GM06990 (cell line): ENCODE measurements at regions not wholly inside any gene's neighbourhood (a gene's known extent, or its start where the extent isn't known, plus 50 kb on each side); places are given as distances from the start of the nearest gene placed in this dataset.

Source experiments
- DNase-seq: peaks from one replicate; pipeline ENCODE4 v3.0.0-alpha.2; 2011; ENCODE audit not compliant: insufficient read length; ENCODE audit errors: extremely low read depth
- H3K27me3 ChIP-seq: replicated peaks from 2 replicates; pipeline ENCODE4 v1.6.0; 2011; ENCODE audit warnings: low read length; ENCODE audit not compliant: control insufficient read depth, insufficient read depth
- H3K36me3 ChIP-seq: 2 replicates; pipeline ENCODE4 v1.5.1; 2011; ENCODE audit warnings: low read length; ENCODE audit not compliant: control insufficient read depth, insufficient read depth
- H3K4me3 ChIP-seq: replicated peaks from 2 replicates; pipeline ENCODE4 v1.5.1; 2011; ENCODE audit warnings: low read depth, mild to moderate bottlenecking, control low read depth, low read length
- CTCF ChIP-seq: IDR thresholded peaks from 2 replicates; pipeline ENCODE4 v1.5.1; 2011; ENCODE audit warnings: low read length, control low read depth, mild to moderate bottlenecking, inconsistent platforms; ENCODE audit not compliant: insufficient read depth, poor library complexity, severe bottlenecking

- H3K4me3 ChIP-seq: no peak overlapping the region
- no peak for DNase-seq
- no peak for TF ChIP-seq CTCF
- H3K27me3 ChIP-seq: no peaks in the 10 kb centered on the region
- no peaks in the 10 kb centered on the region for H3K36me3 ChIP-seq
These were observed 315.4 kb downstream of the CDH2 start for GRCh38 chr18:27861539-27861938.

- TF ChIP-seq CTCF: no peak
- H3K4me3 ChIP-seq: no peak overlapping the region
- DNase-seq: no peak
- no peaks in the 10 kb centered on the region for H3K36me3 ChIP-seq
- no peaks in the 10 kb centered on the region for H3K27me3 ChIP-seq
These were observed 316.2 kb downstream of the CDH2 start for GRCh38 chr18:27860701-27861107.

- Histone ChIP-seq H3K36me3 (no peaks in the 10 kb centered on the region), H3K4me3 (no peak overlapping the region), H3K27me3 (no peaks in the 10 kb centered on the region)
- no peak for TF ChIP-seq CTCF
- DNase-seq: no peak
These were observed 316.9 kb downstream of the CDH2 start for GRCh38 chr18:27860011-27860410.

GRCh38 chr18:27856820-27857219, 320.1 kb downstream of the CDH2 start:
- TF ChIP-seq CTCF: no peak
- H3K36me3 ChIP-seq: no peaks in the 10 kb centered on the region
- DNase-seq: no peak

GRCh38 chr18:27855486-27855885, 321.4 kb downstream of the CDH2 start:
- Histone ChIP-seq H3K36me3 (no peaks in the 10 kb centered on the region), H3K4me3 (no peak overlapping the region), H3K27me3 (no peaks in the 10 kb centered on the region)
- TF ChIP-seq CTCF: no peak
- DNase-seq: no peak

More at GRCh38 chr18:27856820-27857219, 320.1 kb downstream of the CDH2 start:
- Histone ChIP-seq H3K27me3 (no peaks in the 10 kb centered on the region), H3K4me3 (no peak overlapping the region)

GRCh38 chr18:27854631-27855030, 322.3 kb downstream of the CDH2 start:
- TF ChIP-seq CTCF: no peak
- no peaks in the 10 kb centered on the region for H3K27me3 ChIP-seq
- no peak overlapping the region for H3K4me3 ChIP-seq
- no peaks in the 10 kb centered on the region for H3K36me3 ChIP-seq
- DNase-seq: no peak
